ENCODE measurements at regions not wholly inside any gene's neighbourhood (a gene's known extent, or its start where the extent isn't known, plus 50 kb on each side); places are given as distances from the start of the nearest gene placed in this dataset.

DNA sequence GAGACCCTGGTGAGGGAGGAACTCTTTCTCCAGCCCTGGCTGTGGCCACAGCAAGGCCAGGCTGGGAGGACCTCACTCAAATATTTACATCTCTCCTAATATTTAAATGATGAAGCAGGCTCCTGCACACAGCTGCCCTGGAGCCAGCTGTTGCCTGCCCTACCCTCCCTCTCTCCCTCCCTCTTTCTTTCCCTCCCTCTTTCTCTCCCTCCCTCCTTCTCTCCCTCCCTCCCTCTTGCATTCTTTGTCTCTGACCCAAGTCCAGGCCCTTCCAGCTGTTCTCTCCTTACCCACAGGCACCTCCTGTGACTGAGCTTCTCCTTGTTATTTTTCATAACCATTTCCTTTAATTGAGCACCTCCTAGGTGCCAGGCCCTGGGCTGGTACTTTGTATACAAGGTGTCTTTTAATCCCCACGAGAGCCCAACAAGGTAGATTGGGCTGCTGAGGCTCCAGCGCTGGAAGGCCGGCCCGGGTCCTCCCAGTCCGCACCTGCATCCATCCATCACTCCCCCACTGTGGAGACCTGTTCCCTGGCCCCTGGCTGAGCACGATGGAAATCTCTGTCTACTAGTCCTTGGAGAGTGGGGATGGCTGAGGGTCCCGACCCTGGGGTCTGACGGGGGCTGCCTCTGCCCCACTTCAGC lies 242.3 kb downstream of the SEC14L1 start:
- Mint-ChIP-seq H3K27me3 (ENCODE audit: unreplicated experiment) (no peaks in the 10 kb centered on the region), H3K36me3 (ENCODE audit: unreplicated experiment) (no peaks in the 10 kb centered on the region), H3K27ac (ENCODE audit: unreplicated experiment) (peak overlapping the region; percentile 76), H3K4me1 (ENCODE audit: unreplicated experiment) (peaks cover 89% of the 10 kb centered on the region), H3K4me3 (ENCODE audit: unreplicated experiment) (no peak overlapping the region), H3K9me3 (ENCODE audit: unreplicated experiment) (no peaks in the 10 kb centered on the region)
- DNase-seq (ENCODE audit: extremely low spot score, unreplicated experiment): no peak
- TF ChIP-seq, protein P1, sequence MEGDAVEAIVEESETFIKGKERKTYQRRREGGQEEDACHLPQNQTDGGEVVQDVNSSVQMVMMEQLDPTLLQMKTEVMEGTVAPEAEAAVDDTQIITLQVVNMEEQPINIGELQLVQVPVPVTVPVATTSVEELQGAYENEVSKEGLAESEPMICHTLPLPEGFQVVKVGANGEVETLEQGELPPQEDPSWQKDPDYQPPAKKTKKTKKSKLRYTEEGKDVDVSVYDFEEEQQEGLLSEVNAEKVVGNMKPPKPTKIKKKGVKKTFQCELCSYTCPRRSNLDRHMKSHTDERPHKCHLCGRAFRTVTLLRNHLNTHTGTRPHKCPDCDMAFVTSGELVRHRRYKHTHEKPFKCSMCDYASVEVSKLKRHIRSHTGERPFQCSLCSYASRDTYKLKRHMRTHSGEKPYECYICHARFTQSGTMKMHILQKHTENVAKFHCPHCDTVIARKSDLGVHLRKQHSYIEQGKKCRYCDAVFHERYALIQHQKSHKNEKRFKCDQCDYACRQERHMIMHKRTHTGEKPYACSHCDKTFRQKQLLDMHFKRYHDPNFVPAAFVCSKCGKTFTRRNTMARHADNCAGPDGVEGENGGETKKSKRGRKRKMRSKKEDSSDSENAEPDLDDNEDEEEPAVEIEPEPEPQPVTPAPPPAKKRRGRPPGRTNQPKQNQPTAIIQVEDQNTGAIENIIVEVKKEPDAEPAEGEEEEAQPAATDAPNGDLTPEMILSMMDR (IDR thresholded peaks at IDR 0.05): no peak

DNA sequence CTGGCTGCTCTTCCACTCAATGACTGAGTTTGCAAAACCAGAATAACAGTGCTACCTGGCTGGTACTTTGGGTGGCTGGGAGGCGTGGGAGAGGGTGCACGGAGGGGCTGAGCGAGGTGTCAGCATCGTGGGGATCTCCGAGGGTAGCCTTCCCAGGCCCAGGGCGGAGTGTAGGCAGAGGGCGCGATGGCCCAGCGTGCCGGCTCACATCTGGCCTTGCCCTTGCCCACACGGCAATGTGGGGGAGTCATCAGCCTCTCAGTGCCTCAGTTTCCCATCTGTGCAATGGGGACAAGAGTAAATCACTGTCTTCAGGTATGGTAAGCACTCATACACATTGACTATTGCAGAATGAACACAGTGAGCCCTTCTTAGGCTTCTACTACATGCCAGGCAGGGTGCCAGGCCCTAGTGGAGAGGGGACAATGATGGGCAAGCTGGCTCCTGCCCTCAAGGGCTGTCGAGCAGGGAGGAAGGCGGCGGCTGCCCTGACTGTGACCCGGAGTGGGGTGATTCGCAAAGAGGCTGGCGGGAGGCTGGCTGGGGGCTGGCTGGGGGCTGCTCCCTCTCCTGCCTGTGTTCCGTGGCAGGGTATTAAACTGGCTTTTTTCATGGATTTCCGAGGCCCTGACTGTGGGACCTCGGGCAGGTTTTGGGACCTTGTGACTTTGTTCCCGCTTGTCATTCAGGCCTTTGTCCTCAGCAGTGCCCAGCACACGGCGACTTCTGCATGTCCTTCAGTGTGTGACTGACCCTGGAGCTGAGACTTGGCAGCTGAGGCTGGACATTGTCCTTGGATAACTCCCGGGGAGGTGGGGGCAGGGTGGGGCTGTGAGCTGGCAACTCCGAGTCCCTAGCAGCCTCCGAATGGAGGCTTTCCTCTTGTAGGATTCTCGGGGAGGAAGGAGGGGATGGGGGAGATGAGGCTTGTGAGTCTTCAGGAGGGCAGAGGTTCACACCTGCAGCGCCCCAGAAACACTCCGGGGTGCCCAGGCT lies 243.1 kb downstream of the SEC14L1 start:
- DNase-seq (ENCODE audit: extremely low spot score, unreplicated experiment): no peak
- Mint-ChIP-seq H3K27me3 (ENCODE audit: unreplicated experiment) (no peaks in the 10 kb centered on the region), H3K36me3 (ENCODE audit: unreplicated experiment) (no peaks in the 10 kb centered on the region), H3K27ac (ENCODE audit: unreplicated experiment) (peak overlapping the region; percentile 76), H3K9me3 (ENCODE audit: unreplicated experiment) (no peaks in the 10 kb centered on the region), H3K4me3 (ENCODE audit: unreplicated experiment) (no peak overlapping the region), H3K4me1 (ENCODE audit: unreplicated experiment) (peaks cover 90% of the 10 kb centered on the region)
- TF ChIP-seq, protein P1 (IDR thresholded peaks at IDR 0.05): no peak

DNA sequence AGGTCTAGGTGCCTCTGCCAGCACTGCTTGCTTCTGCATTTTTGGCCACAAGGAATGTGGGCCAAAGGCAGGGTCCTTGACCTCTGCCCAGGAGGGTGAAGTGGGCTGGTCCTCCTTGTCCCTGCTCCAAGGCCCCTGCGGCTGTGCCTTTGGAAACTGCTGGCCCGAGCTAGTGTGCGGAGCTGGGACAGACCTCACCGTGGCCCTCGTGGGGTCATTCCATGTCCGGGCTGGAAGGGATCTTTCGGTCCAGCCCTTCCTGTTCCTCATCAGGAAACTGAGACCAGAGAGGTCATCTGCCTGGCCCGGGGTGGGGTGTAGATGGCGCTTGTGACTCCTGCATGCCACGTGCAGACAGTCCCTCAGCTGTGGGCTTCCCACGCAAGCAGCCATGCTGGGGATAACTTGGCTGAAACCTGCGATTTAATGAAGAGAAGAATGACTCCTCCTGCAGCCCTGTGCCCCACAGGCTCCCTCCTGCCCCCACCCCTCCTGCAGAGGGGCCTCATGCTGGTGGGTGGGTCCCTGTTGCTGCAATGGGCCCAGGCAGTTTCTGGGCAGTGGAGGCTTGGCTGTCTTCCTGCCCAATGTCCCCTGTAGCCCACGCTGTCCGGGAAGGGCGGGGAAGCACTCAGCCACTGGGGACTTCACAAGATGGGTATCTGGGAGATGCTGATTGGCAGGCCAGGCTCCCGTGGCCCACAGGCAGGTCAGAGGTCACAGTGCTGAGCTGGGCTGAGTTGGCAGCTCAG lies 245.2 kb downstream of the SEC14L1 start:
- TF ChIP-seq, protein P1 (IDR thresholded peaks at IDR 0.05): no peak
- no peaks in the 10 kb centered on the region for H3K9me3 Mint-ChIP-seq (ENCODE audit: unreplicated experiment)
- no peaks in the 10 kb centered on the region for H3K36me3 Mint-ChIP-seq (ENCODE audit: unreplicated experiment)
- H3K4me1 Mint-ChIP-seq (ENCODE audit: unreplicated experiment): peaks cover 91% of the 10 kb centered on the region
- DNase-seq (ENCODE audit: extremely low spot score, unreplicated experiment): no peak
- H3K27ac Mint-ChIP-seq (ENCODE audit: unreplicated experiment): peak overlapping the region; percentile 85
- H3K27me3 Mint-ChIP-seq (ENCODE audit: unreplicated experiment): no peaks in the 10 kb centered on the region
- no peak overlapping the region for H3K4me3 Mint-ChIP-seq (ENCODE audit: unreplicated experiment)

DNA sequence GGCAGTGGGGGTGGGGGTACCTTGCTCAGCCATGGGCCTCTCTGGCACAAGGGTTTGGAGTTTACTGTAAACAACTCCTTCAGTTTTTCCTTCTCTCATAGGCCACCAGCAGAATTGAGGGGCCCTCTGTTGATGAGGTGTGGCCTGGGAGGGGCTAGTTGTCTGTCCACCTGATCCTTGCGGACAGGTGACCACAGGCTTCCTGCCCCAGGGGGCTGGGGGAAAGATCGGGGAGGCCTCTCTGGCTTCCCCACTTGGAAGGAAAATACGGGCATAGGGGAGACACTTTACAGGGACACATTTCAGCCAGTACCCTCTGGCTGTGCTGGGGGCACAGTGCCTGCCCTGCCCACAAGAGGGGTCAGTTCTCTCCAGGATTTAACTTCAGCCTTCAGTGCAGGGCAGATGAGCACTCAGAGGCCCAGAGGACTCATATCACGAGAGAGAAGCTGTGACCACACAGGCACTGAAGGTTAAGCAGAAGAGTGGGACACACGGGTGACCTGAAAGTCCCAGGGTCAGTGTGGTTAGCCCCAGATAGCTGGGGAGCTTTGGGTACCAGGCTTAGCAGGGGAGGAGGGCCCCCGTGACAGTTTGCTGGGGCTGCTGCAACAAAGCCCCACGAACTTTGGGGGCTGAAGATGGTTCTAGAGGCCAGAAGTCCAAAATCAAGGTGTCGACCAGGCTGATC lies 245.9 kb downstream of the SEC14L1 start:
- peaks cover 91% of the 10 kb centered on the region for H3K4me1 Mint-ChIP-seq (ENCODE audit: unreplicated experiment)
- no peaks in the 10 kb centered on the region for H3K36me3 Mint-ChIP-seq (ENCODE audit: unreplicated experiment)
- no peaks in the 10 kb centered on the region for H3K27me3 Mint-ChIP-seq (ENCODE audit: unreplicated experiment)
- TF ChIP-seq, protein P1 (IDR thresholded peaks at IDR 0.05): no peak
- no peak for DNase-seq (ENCODE audit: extremely low spot score, unreplicated experiment)
- H3K9me3 Mint-ChIP-seq (ENCODE audit: unreplicated experiment): no peaks in the 10 kb centered on the region
- no peak overlapping the region for H3K4me3 Mint-ChIP-seq (ENCODE audit: unreplicated experiment)
- H3K27ac Mint-ChIP-seq (ENCODE audit: unreplicated experiment): peak overlapping the region; percentile 85

All from osteocyte (in vitro differentiated cells).